ENCODE measurements at regions not wholly inside any gene's neighbourhood (a gene's known extent, or its start where the extent isn't known, plus 50 kb on each side); places are given as distances from the start of the nearest gene placed in this dataset.

GRCh38 chr4:15253349-15253748 is 174.5 kb upstream of the C1QTNF7 start:
- Histone ChIP-seq H3K9me3 (ENCODE audit: control insufficient read depth, insufficient read depth, low read length) (no peaks in the 10 kb centered on the region), H3K9ac (ENCODE audit: low read depth, low read length) (no peak overlapping the region), H3K36me3 (ENCODE audit: control insufficient read depth, insufficient read depth, low read length) (no peaks in the 10 kb centered on the region), H3K27me3 (ENCODE audit: control insufficient read depth, insufficient read depth, low read length) (no peaks in the 10 kb centered on the region), H3K4me3 (ENCODE audit: low read depth, low read length) (no peak overlapping the region), H3K4me1 (ENCODE audit: control insufficient read depth, insufficient read depth, low read length) (peaks cover 7% of the 10 kb centered on the region)

- Histone ChIP-seq H3K27me3 (ENCODE audit: control insufficient read depth, insufficient read depth, low read length) (no peaks in the 10 kb centered on the region), H3K4me3 (ENCODE audit: low read depth, low read length) (no peak overlapping the region), H3K9ac (ENCODE audit: low read depth, low read length) (no peak overlapping the region), H3K36me3 (ENCODE audit: control insufficient read depth, insufficient read depth, low read length) (no peaks in the 10 kb centered on the region), H3K9me3 (ENCODE audit: control insufficient read depth, insufficient read depth, low read length) (no peaks in the 10 kb centered on the region), H3K4me1 (ENCODE audit: control insufficient read depth, insufficient read depth, low read length) (peaks cover 7% of the 10 kb centered on the region)
Measured at GRCh38 chr4:15254236-15254880, 173.5 kb upstream of the C1QTNF7 start.

DNA sequence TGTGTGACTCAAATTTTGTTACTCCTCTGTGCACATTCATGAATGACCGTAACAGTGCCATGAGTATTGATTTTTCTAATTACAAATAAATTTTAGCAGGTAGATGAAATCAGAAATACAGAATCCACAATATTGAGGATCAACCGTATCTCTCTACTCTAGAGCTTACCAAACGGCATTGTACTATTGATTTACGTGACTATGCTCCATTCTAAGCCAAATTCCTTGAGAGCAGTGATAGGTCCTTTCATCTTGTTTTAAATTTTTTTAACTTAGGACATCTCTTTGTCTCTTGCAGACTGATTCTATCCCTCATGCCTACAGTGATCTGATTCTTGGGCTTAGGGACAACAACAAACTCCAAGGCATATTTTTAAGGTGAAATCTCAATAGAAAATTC is 172.3 kb upstream of the C1QTNF7 start:
- Histone ChIP-seq H3K27me3 (ENCODE audit: control insufficient read depth, insufficient read depth, low read length) (no peaks in the 10 kb centered on the region), H3K9me3 (ENCODE audit: control insufficient read depth, insufficient read depth, low read length) (no peaks in the 10 kb centered on the region), H3K4me1 (ENCODE audit: control insufficient read depth, insufficient read depth, low read length) (peaks cover 7% of the 10 kb centered on the region), H3K9ac (ENCODE audit: low read depth, low read length) (no peak overlapping the region), H3K4me3 (ENCODE audit: low read depth, low read length) (no peak overlapping the region), H3K36me3 (ENCODE audit: control insufficient read depth, insufficient read depth, low read length) (no peaks in the 10 kb centered on the region)

- no peaks in the 10 kb centered on the region for H3K27me3 ChIP-seq (ENCODE audit: control insufficient read depth, insufficient read depth, low read length)
- H3K9ac ChIP-seq (ENCODE audit: low read depth, low read length) = no peak overlapping the region
- H3K4me1 ChIP-seq (ENCODE audit: control insufficient read depth, insufficient read depth, low read length) = peaks cover 6% of the 10 kb centered on the region
- no peaks in the 10 kb centered on the region for H3K36me3 ChIP-seq (ENCODE audit: control insufficient read depth, insufficient read depth, low read length)
- H3K9me3 ChIP-seq (ENCODE audit: control insufficient read depth, insufficient read depth, low read length) = no peaks in the 10 kb centered on the region
- H3K4me3 ChIP-seq (ENCODE audit: low read depth, low read length) = no peak overlapping the region
Measured at GRCh38 chr4:15260758-15261157, 167.1 kb upstream of the C1QTNF7 start.

- Histone ChIP-seq H3K9ac (ENCODE audit: low read depth, low read length) (no peak overlapping the region), H3K4me1 (ENCODE audit: control insufficient read depth, insufficient read depth, low read length) (no peaks in the 10 kb centered on the region), H3K36me3 (ENCODE audit: control insufficient read depth, insufficient read depth, low read length) (no peaks in the 10 kb centered on the region), H3K27me3 (ENCODE audit: control insufficient read depth, insufficient read depth, low read length) (no peaks in the 10 kb centered on the region), H3K4me3 (ENCODE audit: low read depth, low read length) (no peak overlapping the region), H3K9me3 (ENCODE audit: control insufficient read depth, insufficient read depth, low read length) (peaks cover 3% of the 10 kb centered on the region)
Measured at GRCh38 chr4:15262396-15262795, 165.4 kb upstream of the C1QTNF7 start.

DNA sequence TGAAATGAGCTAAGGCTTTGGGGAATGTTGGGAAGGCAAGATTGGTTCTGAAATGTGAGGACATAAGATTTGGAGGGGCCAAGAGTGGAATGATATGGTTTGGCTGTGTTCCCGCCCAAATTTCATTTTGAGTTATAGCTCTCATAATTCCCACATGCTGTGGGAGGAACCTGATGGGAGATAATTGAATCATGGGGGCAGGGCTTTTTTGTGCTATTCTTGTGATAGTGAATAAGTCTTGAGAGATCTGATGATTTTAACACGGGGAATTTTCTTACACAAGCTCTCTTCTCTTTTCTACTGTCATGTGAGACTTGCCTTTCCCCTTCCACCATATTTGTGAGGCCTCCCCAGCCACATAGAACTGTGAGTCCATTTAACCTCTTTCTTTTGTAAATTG is 157.6 kb upstream of the C1QTNF7 start:
- no peak overlapping the region for H3K9ac ChIP-seq (ENCODE audit: low read depth, low read length)
- no peak overlapping the region for H3K4me3 ChIP-seq (ENCODE audit: low read depth, low read length)
- no peaks in the 10 kb centered on the region for H3K36me3 ChIP-seq (ENCODE audit: control insufficient read depth, insufficient read depth, low read length)
- no peaks in the 10 kb centered on the region for H3K27me3 ChIP-seq (ENCODE audit: control insufficient read depth, insufficient read depth, low read length)
- peaks cover 3% of the 10 kb centered on the region for H3K9me3 ChIP-seq (ENCODE audit: control insufficient read depth, insufficient read depth, low read length)
- no peaks in the 10 kb centered on the region for H3K4me1 ChIP-seq (ENCODE audit: control insufficient read depth, insufficient read depth, low read length)

GRCh38 chr4:15286041-15286440 is 141.8 kb upstream of the C1QTNF7 start:
- no peaks in the 10 kb centered on the region for H3K36me3 ChIP-seq (ENCODE audit: control insufficient read depth, insufficient read depth, low read length)
- no peaks in the 10 kb centered on the region for H3K9me3 ChIP-seq (ENCODE audit: control insufficient read depth, insufficient read depth, low read length)
- H3K27me3 ChIP-seq (ENCODE audit: control insufficient read depth, insufficient read depth, low read length) = no peaks in the 10 kb centered on the region
- H3K4me1 ChIP-seq (ENCODE audit: control insufficient read depth, insufficient read depth, low read length) = no peaks in the 10 kb centered on the region
- no peak overlapping the region for H3K4me3 ChIP-seq (ENCODE audit: low read depth, low read length)
- H3K9ac ChIP-seq (ENCODE audit: low read depth, low read length) = no peak overlapping the region

GRCh38 chr4:15291122-15291521 is 136.7 kb upstream of the C1QTNF7 start:
- Histone ChIP-seq H3K27me3 (ENCODE audit: control insufficient read depth, insufficient read depth, low read length) (no peaks in the 10 kb centered on the region), H3K9ac (ENCODE audit: low read depth, low read length) (no peak overlapping the region), H3K4me1 (ENCODE audit: control insufficient read depth, insufficient read depth, low read length) (no peaks in the 10 kb centered on the region), H3K36me3 (ENCODE audit: control insufficient read depth, insufficient read depth, low read length) (no peaks in the 10 kb centered on the region), H3K4me3 (ENCODE audit: low read depth, low read length) (no peak overlapping the region), H3K9me3 (ENCODE audit: control insufficient read depth, insufficient read depth, low read length) (no peaks in the 10 kb centered on the region)

GRCh38 chr4:15293711-15294110 is 134.1 kb upstream of the C1QTNF7 start:
- no peaks in the 10 kb centered on the region for H3K36me3 ChIP-seq (ENCODE audit: control insufficient read depth, insufficient read depth, low read length)
- H3K4me1 ChIP-seq (ENCODE audit: control insufficient read depth, insufficient read depth, low read length) = no peaks in the 10 kb centered on the region
- H3K9ac ChIP-seq (ENCODE audit: low read depth, low read length) = no peak overlapping the region
- no peaks in the 10 kb centered on the region for H3K27me3 ChIP-seq (ENCODE audit: control insufficient read depth, insufficient read depth, low read length)
- H3K9me3 ChIP-seq (ENCODE audit: control insufficient read depth, insufficient read depth, low read length) = no peaks in the 10 kb centered on the region
- no peak overlapping the region for H3K4me3 ChIP-seq (ENCODE audit: low read depth, low read length)

DNA sequence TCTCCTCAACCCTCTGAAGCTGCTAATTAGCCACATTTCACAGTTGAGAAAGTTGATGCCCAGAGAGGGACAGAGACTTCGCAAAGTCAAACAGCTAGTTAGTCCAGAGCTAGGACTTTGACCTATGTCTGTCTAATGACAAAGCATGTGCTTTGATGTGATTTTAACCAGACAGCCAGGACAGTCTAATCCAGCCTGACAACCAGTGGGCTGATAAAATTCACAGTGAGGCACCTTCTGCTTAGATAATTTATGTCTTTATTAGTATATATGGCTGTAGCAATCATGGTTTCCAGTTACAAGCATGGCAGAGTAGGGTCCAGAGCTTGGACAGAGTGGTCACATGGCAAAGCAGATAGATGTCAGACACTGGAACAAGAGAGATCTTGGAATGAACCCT is 133.6 kb upstream of the C1QTNF7 start:
- no peak overlapping the region for H3K4me3 ChIP-seq (ENCODE audit: low read depth, low read length)
- H3K9ac ChIP-seq (ENCODE audit: low read depth, low read length) = no peak overlapping the region
- no peaks in the 10 kb centered on the region for H3K36me3 ChIP-seq (ENCODE audit: control insufficient read depth, insufficient read depth, low read length)
- no peaks in the 10 kb centered on the region for H3K9me3 ChIP-seq (ENCODE audit: control insufficient read depth, insufficient read depth, low read length)
- H3K4me1 ChIP-seq (ENCODE audit: control insufficient read depth, insufficient read depth, low read length) = no peaks in the 10 kb centered on the region
- H3K27me3 ChIP-seq (ENCODE audit: control insufficient read depth, insufficient read depth, low read length) = no peaks in the 10 kb centered on the region

- Histone ChIP-seq H3K4me3 (ENCODE audit: low read depth, low read length) (no peak overlapping the region), H3K9ac (ENCODE audit: low read depth, low read length) (no peak overlapping the region), H3K27me3 (ENCODE audit: control insufficient read depth, insufficient read depth, low read length) (no peaks in the 10 kb centered on the region), H3K4me1 (ENCODE audit: control insufficient read depth, insufficient read depth, low read length) (no peaks in the 10 kb centered on the region), H3K36me3 (ENCODE audit: control insufficient read depth, insufficient read depth, low read length) (no peaks in the 10 kb centered on the region), H3K9me3 (ENCODE audit: control insufficient read depth, insufficient read depth, low read length) (no peaks in the 10 kb centered on the region)
Measured at GRCh38 chr4:15294832-15295231, 133.0 kb upstream of the C1QTNF7 start.

DNA sequence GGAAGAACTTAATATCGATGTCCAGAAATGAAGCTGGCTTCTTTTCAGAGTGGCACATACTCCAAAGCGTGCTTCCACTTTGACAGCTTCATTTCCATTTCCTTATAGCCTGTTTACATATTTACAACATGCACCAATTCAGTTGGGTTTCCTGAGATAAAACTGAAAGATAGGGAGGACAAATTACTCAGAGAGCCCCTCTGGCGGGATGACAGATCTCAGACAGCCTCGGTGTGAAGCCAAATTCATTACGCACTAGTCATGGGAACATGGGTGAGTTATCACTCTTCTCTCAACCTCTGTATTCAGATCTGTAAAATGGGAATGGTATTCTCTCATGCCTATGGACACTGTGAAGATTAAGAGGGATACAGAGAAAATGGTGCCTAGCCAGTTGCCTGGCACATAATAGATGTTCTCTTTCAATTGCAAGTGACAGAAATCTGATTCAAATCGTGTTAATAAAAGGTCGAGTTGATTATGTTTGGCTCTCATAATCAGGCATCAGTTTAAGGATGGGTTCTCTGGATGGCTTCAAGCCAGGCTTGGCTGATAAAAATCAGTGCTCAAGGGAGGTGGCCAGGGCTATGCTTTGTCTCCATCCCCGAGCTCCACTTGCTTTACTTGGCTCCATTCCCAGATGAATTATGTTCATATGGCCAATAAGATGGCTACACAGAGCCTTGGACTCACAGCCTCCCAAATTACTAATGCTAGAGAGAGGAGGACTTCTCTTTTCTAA is 132.2 kb upstream of the C1QTNF7 start:
- Histone ChIP-seq H3K36me3 (ENCODE audit: control insufficient read depth, insufficient read depth, low read length) (no peaks in the 10 kb centered on the region), H3K9me3 (ENCODE audit: control insufficient read depth, insufficient read depth, low read length) (no peaks in the 10 kb centered on the region), H3K27me3 (ENCODE audit: control insufficient read depth, insufficient read depth, low read length) (no peaks in the 10 kb centered on the region), H3K4me3 (ENCODE audit: low read depth, low read length) (no peak overlapping the region), H3K4me1 (ENCODE audit: control insufficient read depth, insufficient read depth, low read length) (no peaks in the 10 kb centered on the region), H3K9ac (ENCODE audit: low read depth, low read length) (no peak overlapping the region)

Data from iPS-15b (cell line).